ENCODE measurements at regions not wholly inside any gene's neighbourhood (a gene's known extent, or its start where the extent isn't known, plus 50 kb on each side); places are given as distances from the start of the nearest gene placed in this dataset.

- H3K27ac ChIP-seq (ENCODE audit: insufficient read length, low read depth, low read length), result no peak overlapping the region
- H3K4ac ChIP-seq (ENCODE audit: low read depth, low read length), result no peak overlapping the region
- no peak overlapping the region for H4K91ac ChIP-seq (ENCODE audit: insufficient read length, low read depth, low read length)
- no peak overlapping the region for H3K18ac ChIP-seq (ENCODE audit: insufficient read length, low read depth, low read length)
- Mint-ChIP-seq H3K36me3 (ENCODE audit: insufficient read depth in 1 of 3, low read depth in 3 of 3) (no peaks in the 10 kb centered on the region; a peak in 1 of 7 replicates), H3K27ac (no peak overlapping the region), H3K4me1 (peaks cover 8 to 9% of the 10 kb centered on the region in 2 experiments), H3K27me3 (ENCODE audit: low read depth) (peaks cover 2% of the 10 kb centered on the region; the same call in 1 of the 2 replicates), H3K9me3 (no peaks in the 10 kb centered on the region), H3K4me3 (no peak overlapping the region)
- H2BK12ac ChIP-seq (ENCODE audit: insufficient read length, low read depth, low read length), result no peak overlapping the region
- no peak overlapping the region for H4K5ac ChIP-seq (ENCODE audit: insufficient read length, low read depth, low read length)
- H3K23ac ChIP-seq (ENCODE audit: insufficient read length, low read depth, low read length), result no peak overlapping the region
- H2AK5ac ChIP-seq (ENCODE audit: insufficient read length, low read length), result no peak overlapping the region
- no peak for TF ChIP-seq CTCF (conservative IDR thresholded peaks at IDR 0.05)
- H3K4me1 ChIP-seq (ENCODE audit: insufficient read depth, low read length), result no peaks in the 10 kb centered on the region
- H3K4me2 ChIP-seq (ENCODE audit: insufficient read depth, insufficient read length, low read length), result no peak overlapping the region
- no peak overlapping the region for H3K14ac ChIP-seq (ENCODE audit: insufficient read depth, low read length)
- DNase-seq, result no peak
- no peaks in the 10 kb centered on the region for H3K79me2 ChIP-seq (ENCODE audit: insufficient read depth, low read length)
- H3K27me3 ChIP-seq (ENCODE audit: insufficient read depth, low read length), result no peaks in the 10 kb centered on the region
- H2BK5ac ChIP-seq (ENCODE audit: insufficient read length, low read length), result no peak overlapping the region
- no peak overlapping the region for H3K9ac ChIP-seq (ENCODE audit: extremely low read depth, insufficient read length, low read length)
- H3T11ph ChIP-seq (ENCODE audit: low read length), result no peak overlapping the region
- no peaks in the 10 kb centered on the region for H3K79me1 ChIP-seq (ENCODE audit: insufficient read depth, low read depth, low read length, poor library complexity, severe bottlenecking)
- H4K8ac ChIP-seq (replicated peaks; ENCODE audit: insufficient read length, low read depth, low read length), result no peak overlapping the region
- no CpG with 5 or more reads among the region's 1 CpG for WGBS (ENCODE audit: extremely low coverage, insufficient read length, low lambda C conversion rate)
- no peaks in the 10 kb centered on the region for H3K9me3 ChIP-seq (ENCODE audit: control insufficient read depth, low read depth, low read length)
- H2BK15ac ChIP-seq (ENCODE audit: low read depth, low read length), result no peak overlapping the region
- H3K23me2 ChIP-seq (ENCODE audit: insufficient read length, low read depth, low read length, poor library complexity, severe bottlenecking), result no peaks in the 10 kb centered on the region
- H2BK20ac ChIP-seq (ENCODE audit: low read depth, low read length, poor library complexity, severe bottlenecking), result no peak overlapping the region
- no peak overlapping the region for H2BK120ac ChIP-seq (ENCODE audit: low read depth, low read length, poor library complexity, severe bottlenecking)
- no peaks in the 10 kb centered on the region for H4K20me1 ChIP-seq (ENCODE audit: control insufficient read depth, insufficient read depth, insufficient read length)
- H2AFZ ChIP-seq (ENCODE audit: low read length), result no peak overlapping the region
- no peak overlapping the region for H3K56ac ChIP-seq (ENCODE audit: insufficient read length, low read depth, low read length)
These were observed 72.6 kb upstream of the CPEB2 start for GRCh38 chr4:14929669-14930068.

Data from H9 (cell line).